ENCODE measurements at regions not wholly inside any gene's neighbourhood (a gene's known extent, or its start where the extent isn't known, plus 50 kb on each side); places are given as distances from the start of the nearest gene placed in this dataset.

DNA sequence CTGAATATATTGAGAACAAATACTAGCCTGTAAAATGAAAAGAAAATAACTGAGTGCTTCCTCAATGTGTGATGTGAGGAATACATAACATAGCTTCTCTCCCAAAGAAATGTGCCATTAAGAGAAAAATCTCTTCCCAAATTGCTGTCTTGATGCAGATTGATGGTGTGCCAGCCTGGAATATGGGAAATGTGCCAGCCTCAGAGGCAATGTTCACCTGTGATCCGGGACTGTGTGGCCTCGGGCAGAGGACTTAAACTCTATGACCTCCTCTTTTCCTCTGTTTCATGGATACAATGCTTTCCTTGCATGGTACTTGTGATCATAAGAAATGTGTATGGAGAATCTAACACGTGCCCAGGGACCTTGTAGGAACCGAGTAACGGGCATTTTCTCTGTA is 370.9 kb downstream of the DIRAS2 start:
- H3K27ac ChIP-seq (ENCODE audit: low read depth, low read length, poor library complexity, severe bottlenecking), result no peak overlapping the region

DNA sequence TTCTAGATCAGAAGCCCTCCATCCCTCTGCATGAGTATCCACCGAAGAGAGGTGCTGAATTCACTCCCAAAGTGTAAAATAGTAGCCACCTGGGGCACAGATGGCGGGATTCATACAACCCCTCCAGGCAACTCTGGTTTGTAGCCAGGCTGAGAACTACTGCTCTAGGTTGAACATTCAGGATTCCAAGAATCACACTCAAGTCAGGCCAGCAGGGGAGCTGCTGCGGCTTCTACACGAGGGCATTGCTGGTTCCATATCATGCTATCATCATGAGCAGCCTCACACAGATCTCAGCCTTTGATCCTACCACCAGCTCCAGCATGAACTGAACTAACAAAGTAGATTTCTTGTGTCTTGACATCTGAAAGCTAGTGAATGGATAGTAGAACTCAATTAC is 367.9 kb downstream of the DIRAS2 start:
- Histone ChIP-seq H3K9ac (ENCODE audit: low read length) (no peak overlapping the region), H3K27ac (ENCODE audit: low read depth, low read length, poor library complexity, severe bottlenecking) (no peak overlapping the region), H3K79me2 (ENCODE audit: insufficient read depth, low read length) (no peaks in the 10 kb centered on the region), H3K4me2 (ENCODE audit: low read length) (no peak overlapping the region), H2AFZ (ENCODE audit: low read length) (no peak overlapping the region), H3F3A (ENCODE audit: insufficient read depth, low read length) (no peaks in the 10 kb centered on the region), H3K9me3 (ENCODE audit: low read length) (no peaks in the 10 kb centered on the region), H3K4me3 (ENCODE audit: low read depth, low read length, poor library complexity, severe bottlenecking) (no peak overlapping the region), H3K4me1 (ENCODE audit: insufficient read depth, low read length, severe bottlenecking) (no peaks in the 10 kb centered on the region), H3K9me2 (ENCODE audit: low read depth, low read length) (no peaks in the 10 kb centered on the region), H3K27me3 (ENCODE audit: insufficient read depth, low read length) (no peaks in the 10 kb centered on the region), H4K20me1 (ENCODE audit: insufficient read depth, low read length) (no peaks in the 10 kb centered on the region), H3K36me3 (ENCODE audit: insufficient read depth, low read length) (no peaks in the 10 kb centered on the region)
- no peak for TF ChIP-seq EZH2 (IDR thresholded peaks at IDR 0.05; ENCODE audit: borderline replicate concordance, low read length)
- TF ChIP-seq, protein P1, sequence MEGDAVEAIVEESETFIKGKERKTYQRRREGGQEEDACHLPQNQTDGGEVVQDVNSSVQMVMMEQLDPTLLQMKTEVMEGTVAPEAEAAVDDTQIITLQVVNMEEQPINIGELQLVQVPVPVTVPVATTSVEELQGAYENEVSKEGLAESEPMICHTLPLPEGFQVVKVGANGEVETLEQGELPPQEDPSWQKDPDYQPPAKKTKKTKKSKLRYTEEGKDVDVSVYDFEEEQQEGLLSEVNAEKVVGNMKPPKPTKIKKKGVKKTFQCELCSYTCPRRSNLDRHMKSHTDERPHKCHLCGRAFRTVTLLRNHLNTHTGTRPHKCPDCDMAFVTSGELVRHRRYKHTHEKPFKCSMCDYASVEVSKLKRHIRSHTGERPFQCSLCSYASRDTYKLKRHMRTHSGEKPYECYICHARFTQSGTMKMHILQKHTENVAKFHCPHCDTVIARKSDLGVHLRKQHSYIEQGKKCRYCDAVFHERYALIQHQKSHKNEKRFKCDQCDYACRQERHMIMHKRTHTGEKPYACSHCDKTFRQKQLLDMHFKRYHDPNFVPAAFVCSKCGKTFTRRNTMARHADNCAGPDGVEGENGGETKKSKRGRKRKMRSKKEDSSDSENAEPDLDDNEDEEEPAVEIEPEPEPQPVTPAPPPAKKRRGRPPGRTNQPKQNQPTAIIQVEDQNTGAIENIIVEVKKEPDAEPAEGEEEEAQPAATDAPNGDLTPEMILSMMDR (IDR thresholded peaks at IDR 0.05; ENCODE audit: low read length), result no peak

More for the DNA sequence above, 370.9 kb downstream of the DIRAS2 start:
- Histone ChIP-seq H4K20me1 (ENCODE audit: insufficient read depth, low read length) (no peaks in the 10 kb centered on the region), H3K4me1 (ENCODE audit: insufficient read depth, low read length, severe bottlenecking) (no peaks in the 10 kb centered on the region), H3K9me3 (ENCODE audit: low read length) (no peaks in the 10 kb centered on the region), H3K36me3 (ENCODE audit: insufficient read depth, low read length) (no peaks in the 10 kb centered on the region), H3K4me3 (ENCODE audit: low read depth, low read length, poor library complexity, severe bottlenecking) (no peak overlapping the region), H3K79me2 (ENCODE audit: insufficient read depth, low read length) (no peaks in the 10 kb centered on the region), H3K27me3 (ENCODE audit: insufficient read depth, low read length) (no peaks in the 10 kb centered on the region), H2AFZ (ENCODE audit: low read length) (no peak overlapping the region), H3F3A (ENCODE audit: insufficient read depth, low read length) (no peaks in the 10 kb centered on the region), H3K4me2 (ENCODE audit: low read length) (no peak overlapping the region), H3K9ac (ENCODE audit: low read length) (no peak overlapping the region), H3K9me2 (ENCODE audit: low read depth, low read length) (no peaks in the 10 kb centered on the region)
- TF ChIP-seq, protein P1 (IDR thresholded peaks at IDR 0.05; ENCODE audit: low read length), result no peak
- TF ChIP-seq EZH2 (IDR thresholded peaks at IDR 0.05; ENCODE audit: borderline replicate concordance, low read length), result no peak

DNA sequence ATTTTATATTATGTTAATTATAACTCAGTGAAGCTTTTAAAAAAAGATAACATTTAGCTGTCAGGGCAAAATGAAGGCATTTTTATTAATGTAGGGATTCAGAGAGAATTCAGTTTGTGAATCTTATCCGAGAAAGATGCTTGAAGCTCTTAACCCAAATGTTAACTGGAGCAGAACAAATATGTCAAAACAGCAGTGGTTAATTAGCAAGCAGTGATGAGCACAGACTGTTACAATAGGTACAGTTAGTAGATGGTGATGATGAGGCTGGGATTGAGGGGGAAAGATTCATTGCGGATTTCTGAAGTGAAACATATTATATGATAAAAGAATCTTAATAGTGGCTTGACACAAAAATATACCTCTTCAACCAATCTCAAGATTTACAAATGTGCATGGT is 356.7 kb downstream of the DIRAS2 start:
- H3F3A ChIP-seq (ENCODE audit: insufficient read depth, low read length), result no peaks in the 10 kb centered on the region
- no peaks in the 10 kb centered on the region for H4K20me1 ChIP-seq (ENCODE audit: insufficient read depth, low read length)
- no peak for TF ChIP-seq EZH2 (IDR thresholded peaks at IDR 0.05; ENCODE audit: borderline replicate concordance, low read length)
- TF ChIP-seq, protein P1 (IDR thresholded peaks at IDR 0.05; ENCODE audit: low read length), result no peak
- no peak overlapping the region for H3K27ac ChIP-seq (ENCODE audit: low read depth, low read length, poor library complexity, severe bottlenecking)
- H2AFZ ChIP-seq (ENCODE audit: low read length), result no peak overlapping the region
- H3K4me1 ChIP-seq (ENCODE audit: insufficient read depth, low read length, severe bottlenecking), result no peaks in the 10 kb centered on the region
- no peaks in the 10 kb centered on the region for H3K79me2 ChIP-seq (ENCODE audit: insufficient read depth, low read length)
- H3K36me3 ChIP-seq (ENCODE audit: insufficient read depth, low read length), result no peaks in the 10 kb centered on the region
- H3K9me2 ChIP-seq (ENCODE audit: low read depth, low read length), result no peaks in the 10 kb centered on the region
- H3K9me3 ChIP-seq (ENCODE audit: low read length), result no peaks in the 10 kb centered on the region
- H3K4me2 ChIP-seq (ENCODE audit: low read length), result no peak overlapping the region
- H3K4me3 ChIP-seq (ENCODE audit: low read depth, low read length, poor library complexity, severe bottlenecking), result no peak overlapping the region
- H3K27me3 ChIP-seq (ENCODE audit: insufficient read depth, low read length), result no peaks in the 10 kb centered on the region
- no peak overlapping the region for H3K9ac ChIP-seq (ENCODE audit: low read length)

All from OCI-LY1 (cell line).